ENCODE measurements at regions not wholly inside any gene's neighbourhood (a gene's known extent, or its start where the extent isn't known, plus 50 kb on each side); places are given as distances from the start of the nearest gene placed in this dataset.
"Not testable (repeated sequence)": the region's sequence is repeated elsewhere in the genome, so short reads cannot be mapped to it uniquely, and the experiment has no call there.

- H3K4me3 ChIP-seq (ENCODE audit: low read depth, low read length), result no peak overlapping the region
Observed at GRCh38 chr9:2439957-2440356, 181.6 kb upstream of the VLDLR start.

- H3K4me3 ChIP-seq (ENCODE audit: low read depth, low read length), result not testable (repeated sequence)
Observed at GRCh38 chr9:2443933-2444332, 177.7 kb upstream of the VLDLR start.

- H3K4me3 ChIP-seq (ENCODE audit: low read depth, low read length), result no peak overlapping the region
Observed at GRCh38 chr9:2448193-2448738, 173.3 kb upstream of the VLDLR start.

GRCh38 chr9:2453106-2453505, 168.5 kb upstream of the VLDLR start:
- no peak overlapping the region for H3K4me3 ChIP-seq (ENCODE audit: low read depth, low read length)

DNA sequence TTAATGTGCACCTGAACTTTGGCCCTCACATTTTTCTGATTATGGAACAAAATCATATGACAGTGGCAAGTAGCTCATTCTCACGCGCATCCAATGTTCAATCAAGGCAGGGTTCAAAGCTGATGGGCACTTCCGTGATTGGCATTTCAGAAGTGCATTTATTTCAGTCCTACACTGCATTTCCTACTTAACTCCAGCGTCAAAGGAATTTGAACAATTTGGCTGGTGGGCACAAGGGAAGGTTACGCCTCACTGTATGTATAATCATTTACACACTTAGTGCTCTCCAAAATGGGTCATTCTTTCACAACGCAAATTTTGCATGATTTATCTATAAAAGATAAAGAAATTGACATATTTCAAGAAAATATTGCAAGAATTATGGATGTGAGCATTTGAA, 167.9 kb upstream of the VLDLR start:
- H3K4me3 ChIP-seq (ENCODE audit: low read depth, low read length), result no peak overlapping the region

GRCh38 chr9:2459756-2460155, 161.8 kb upstream of the VLDLR start:
- H3K4me3 ChIP-seq (ENCODE audit: low read depth, low read length), result no peak overlapping the region

GRCh38 chr9:2461892-2462291, 159.7 kb upstream of the VLDLR start:
- no peak overlapping the region for H3K4me3 ChIP-seq (ENCODE audit: low read depth, low read length)

- no peak overlapping the region for H3K4me3 ChIP-seq (ENCODE audit: low read depth, low read length)
Observed at GRCh38 chr9:2464624-2465023, 157.0 kb upstream of the VLDLR start.

DNA sequence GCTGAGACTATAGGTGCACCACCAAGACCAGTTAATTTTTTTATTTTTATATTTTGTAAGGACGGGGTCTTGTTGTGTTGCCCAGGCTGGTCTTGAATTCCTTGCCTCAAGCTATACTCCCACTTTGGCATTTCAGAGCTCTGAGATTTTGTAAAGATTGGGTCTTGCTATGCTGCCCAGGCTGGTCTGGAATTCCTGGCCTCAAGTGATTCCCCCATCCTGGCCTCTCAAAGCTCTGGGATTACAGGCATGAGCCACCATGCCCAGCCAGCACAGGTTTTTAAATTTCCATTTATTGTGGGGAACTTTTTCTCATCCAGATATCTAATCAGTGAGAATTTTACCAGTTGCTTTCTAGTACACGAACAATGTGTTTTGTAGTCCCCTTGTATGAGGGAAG, 156.1 kb upstream of the VLDLR start:
- H3K4me3 ChIP-seq (ENCODE audit: low read depth, low read length), result no peak overlapping the region

DNA sequence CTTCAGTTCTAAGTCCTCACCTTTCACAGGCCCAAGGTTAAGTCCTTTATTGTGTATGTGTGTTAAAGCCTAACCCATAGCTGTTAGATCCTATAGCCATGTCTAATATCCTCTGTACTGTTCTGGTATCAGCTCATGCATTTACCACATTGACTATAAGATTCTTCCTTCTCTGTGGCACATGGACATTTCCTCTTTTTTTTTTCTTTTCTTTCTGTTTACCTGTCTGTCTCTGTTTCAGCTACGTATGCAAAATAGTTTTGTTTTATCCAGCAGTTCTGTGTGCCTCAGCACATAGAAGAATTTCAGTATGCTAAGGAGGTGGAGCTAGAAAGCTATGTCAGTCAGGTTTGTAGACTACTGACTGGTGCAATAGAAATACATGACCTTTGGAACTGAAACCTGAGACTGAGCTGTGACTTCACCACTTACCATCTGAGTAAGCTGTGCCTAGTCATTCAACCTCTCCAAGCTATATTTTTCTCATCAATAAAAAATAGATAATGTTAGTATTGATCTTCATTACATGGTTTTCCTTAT, 155.6 kb upstream of the VLDLR start:
- H3K4me3 ChIP-seq (ENCODE audit: low read depth, low read length), result no peak overlapping the region

DNA sequence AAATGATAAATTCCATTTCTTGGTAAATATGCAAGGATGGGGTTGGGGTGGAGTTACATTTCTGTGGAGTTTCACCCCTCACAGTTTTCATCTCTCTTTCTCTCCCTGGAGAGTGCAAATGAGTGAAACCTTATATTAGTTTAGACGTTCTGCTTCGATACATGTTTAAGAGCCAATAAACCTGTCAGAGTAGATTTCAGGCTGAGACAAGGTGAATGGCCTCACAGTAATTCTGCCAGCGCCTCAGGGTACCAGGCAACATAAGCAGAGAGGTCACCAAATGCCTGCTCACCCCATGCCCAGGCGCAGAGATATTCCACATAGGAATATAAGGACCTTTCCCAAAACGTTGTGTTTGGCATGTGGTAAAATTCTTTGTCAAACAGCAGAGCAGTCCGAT, 154.9 kb upstream of the VLDLR start:
- no peak overlapping the region for H3K4me3 ChIP-seq (ENCODE audit: low read depth, low read length)

GRCh38 chr9:2469681-2470221, 151.8 kb upstream of the VLDLR start:
- no peak overlapping the region for H3K4me3 ChIP-seq (ENCODE audit: low read depth, low read length)

GRCh38 chr9:2473681-2474080, 147.9 kb upstream of the VLDLR start:
- no peak overlapping the region for H3K4me3 ChIP-seq (ENCODE audit: low read depth, low read length)

DNA sequence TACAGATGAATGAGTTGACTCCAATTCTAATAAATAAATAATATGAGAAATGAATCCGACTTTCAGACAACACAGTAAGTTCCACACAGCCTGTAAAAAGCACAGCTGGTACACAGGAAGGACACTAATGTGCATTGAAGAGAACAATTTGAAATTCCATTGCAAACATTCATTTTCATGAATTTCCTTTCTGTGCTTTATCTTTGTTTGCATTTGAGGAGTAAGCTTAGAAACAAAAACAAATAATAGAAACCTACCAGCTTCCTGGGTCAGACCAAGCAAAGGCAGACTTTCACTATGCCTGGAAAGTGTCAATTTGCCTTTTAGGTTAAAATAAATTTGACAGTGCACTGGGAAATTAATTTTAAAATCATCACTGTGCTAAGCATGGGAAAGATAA, 143.8 kb upstream of the VLDLR start:
- H3K4me3 ChIP-seq (ENCODE audit: low read depth, low read length), result no peak overlapping the region

DNA sequence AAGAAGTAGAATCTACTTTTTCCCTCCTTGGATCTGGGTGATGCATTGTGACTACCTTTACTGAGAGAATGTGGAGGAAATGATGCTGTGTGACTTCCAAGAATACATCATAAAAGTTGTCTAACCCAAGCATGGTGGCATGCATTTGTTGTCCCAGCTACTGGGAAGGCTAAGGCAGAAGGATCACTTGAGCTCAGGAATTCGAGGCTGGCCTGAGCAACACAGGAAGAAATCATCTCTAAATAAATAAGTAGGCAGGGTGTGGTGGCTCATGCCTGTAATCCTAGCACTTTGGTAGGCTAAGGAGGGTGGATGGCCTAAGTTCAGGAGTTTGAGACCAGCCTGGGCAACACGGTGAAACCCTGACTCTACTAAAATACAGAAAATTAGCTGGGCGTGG, 143.2 kb upstream of the VLDLR start:
- no peak overlapping the region for H3K4me3 ChIP-seq (ENCODE audit: low read depth, low read length)

DNA sequence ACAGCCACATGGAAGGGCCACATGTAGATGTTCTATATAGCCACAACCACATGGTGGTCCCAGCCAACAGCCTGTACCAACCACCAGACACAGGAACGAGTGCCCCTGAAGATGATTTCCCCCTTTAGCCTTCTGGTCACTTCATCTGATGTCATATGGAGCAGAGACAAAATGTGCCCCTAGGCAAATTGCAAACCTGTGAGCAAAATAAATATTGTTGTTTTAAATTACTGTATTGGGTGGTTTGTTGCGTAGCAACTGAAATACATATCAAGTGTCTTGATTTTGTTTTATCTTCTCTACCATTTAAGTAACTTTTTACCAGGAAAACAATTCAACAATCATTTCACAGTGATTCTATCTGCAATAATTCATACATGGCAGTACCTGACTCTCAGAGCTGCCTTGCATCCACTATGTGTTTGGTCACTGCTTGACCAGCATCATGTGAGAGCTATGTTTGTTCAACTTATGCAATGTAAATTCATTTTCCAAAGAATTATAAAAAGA, 142.5 kb upstream of the VLDLR start:
- no peak overlapping the region for H3K4me3 ChIP-seq (ENCODE audit: low read depth, low read length)

GRCh38 chr9:2480255-2480837, 141.2 kb upstream of the VLDLR start:
- H3K4me3 ChIP-seq (ENCODE audit: low read depth, low read length), result no peak overlapping the region

DNA sequence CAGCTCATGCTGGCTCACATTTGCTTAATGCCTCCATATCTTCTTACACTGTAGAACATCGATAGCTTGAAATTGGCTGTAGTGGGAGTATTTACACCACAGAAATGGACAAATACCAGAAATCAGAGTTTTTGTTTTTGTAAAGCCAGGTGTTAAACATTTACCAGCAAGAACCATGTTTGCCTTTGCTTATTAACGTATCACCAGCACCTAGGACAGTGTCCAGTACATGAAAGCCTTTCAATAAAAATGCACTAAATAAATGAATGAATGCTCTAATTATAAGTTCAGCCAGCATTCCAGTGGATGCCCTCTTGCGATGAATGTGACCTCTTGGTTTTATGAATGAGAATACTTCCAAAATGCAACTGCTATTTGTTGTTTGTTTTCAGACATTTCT, 140.4 kb upstream of the VLDLR start:
- H3K4me3 ChIP-seq (ENCODE audit: low read depth, low read length), result no peak overlapping the region

- H3K4me3 ChIP-seq (ENCODE audit: low read depth, low read length), result no peak overlapping the region
Observed at GRCh38 chr9:2486988-2487387, 134.6 kb upstream of the VLDLR start.

DNA sequence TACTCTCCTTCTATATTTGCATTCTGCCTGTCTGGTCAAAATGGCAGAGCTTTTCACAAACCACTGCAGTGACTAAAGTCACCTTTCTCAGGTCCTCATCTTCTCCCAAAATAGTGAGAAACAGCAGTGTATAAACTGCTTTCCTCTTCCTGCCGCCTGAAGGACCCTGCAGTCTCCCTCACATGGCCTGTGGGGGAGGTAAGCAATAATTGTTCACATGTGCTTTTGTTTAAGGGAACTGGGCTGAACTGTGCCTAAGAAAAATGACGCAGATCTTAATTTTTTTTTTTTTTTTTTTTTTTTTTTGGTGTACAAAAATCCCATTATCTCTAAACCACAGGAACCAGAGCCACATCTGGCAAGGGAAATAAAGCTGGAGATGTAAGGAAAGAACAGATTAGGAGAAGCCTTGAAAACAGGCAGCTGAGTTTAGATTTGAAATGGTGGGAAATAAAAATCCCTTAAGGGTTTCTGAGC, 131.7 kb upstream of the VLDLR start:
- H3K4me3 ChIP-seq (ENCODE audit: low read depth, low read length), result no peak overlapping the region

DNA sequence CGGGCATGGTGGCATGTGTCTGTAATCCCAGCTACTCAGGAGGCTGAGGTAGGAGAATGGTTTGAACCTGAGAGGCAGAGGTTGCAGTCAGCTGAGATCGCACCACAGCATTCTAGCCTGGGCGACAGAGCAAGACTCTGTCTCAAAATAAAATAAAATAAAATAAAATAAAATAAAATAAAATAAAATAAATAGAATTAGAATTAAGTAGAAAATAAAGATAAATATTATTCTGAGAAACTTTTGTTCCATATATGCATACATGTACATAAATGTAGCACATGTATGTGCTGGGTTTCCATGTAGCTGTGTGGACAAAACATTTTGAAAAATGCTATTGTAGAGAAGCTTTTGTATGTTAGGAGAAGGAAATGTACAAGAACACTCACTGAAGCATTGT, 129.4 kb upstream of the VLDLR start:
- no peak overlapping the region for H3K4me3 ChIP-seq (ENCODE audit: low read depth, low read length)

DNA sequence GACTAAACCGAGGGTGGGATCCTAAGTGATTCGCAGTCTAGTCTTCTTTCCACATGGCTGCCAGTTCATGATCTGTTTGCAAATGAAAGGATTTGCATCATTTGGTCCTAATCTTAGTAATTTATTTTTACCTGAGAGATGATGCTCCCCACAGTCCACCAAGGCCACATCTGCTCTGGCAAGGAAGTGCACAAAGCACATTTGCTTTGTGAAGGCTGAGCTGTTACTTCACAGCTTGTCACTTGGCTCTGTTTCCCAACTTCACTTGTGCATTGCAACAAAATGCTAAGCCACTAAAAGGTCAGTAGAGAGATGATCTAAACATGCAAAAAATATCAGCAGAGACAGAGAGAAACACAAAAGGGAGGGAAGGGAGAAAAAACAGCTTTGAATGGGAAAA, 128.5 kb upstream of the VLDLR start:
- no peak overlapping the region for H3K4me3 ChIP-seq (ENCODE audit: low read depth, low read length)

Measured in iPS-11a (cell line).